ENCODE measurements at regions not wholly inside any gene's neighbourhood (a gene's known extent, or its start where the extent isn't known, plus 50 kb on each side); places are given as distances from the start of the nearest gene placed in this dataset.
A peak's percentile ranks its signal among the peaks of the same experiment; 100 is the strongest.

GRCh38 chr17:34198519-34198918, 56.6 kb upstream of the CCL2 start:
- Histone ChIP-seq H3F3A (ENCODE audit: insufficient read depth, low read length) (no peaks in the 10 kb centered on the region), H3K4me1 (ENCODE audit: insufficient read depth, low read length, severe bottlenecking) (no peaks in the 10 kb centered on the region), H3K27me3 (ENCODE audit: insufficient read depth, low read length) (no peaks in the 10 kb centered on the region), H3K79me2 (ENCODE audit: insufficient read depth, low read length) (no peaks in the 10 kb centered on the region), H3K4me3 (ENCODE audit: low read depth, low read length, poor library complexity, severe bottlenecking) (no peak overlapping the region), H3K9me2 (ENCODE audit: low read depth, low read length) (no peaks in the 10 kb centered on the region), H3K4me2 (ENCODE audit: low read length) (no peak overlapping the region), H3K9ac (ENCODE audit: low read length) (no peak overlapping the region), H3K9me3 (ENCODE audit: low read length) (no peaks in the 10 kb centered on the region), H4K20me1 (ENCODE audit: insufficient read depth, low read length) (no peaks in the 10 kb centered on the region), H3K36me3 (ENCODE audit: insufficient read depth, low read length) (no peaks in the 10 kb centered on the region), H3K27ac (ENCODE audit: low read depth, low read length, poor library complexity, severe bottlenecking) (no peak overlapping the region), H2AFZ (ENCODE audit: low read length) (no peak overlapping the region)
- no peak for TF ChIP-seq CTCF (IDR thresholded peaks at IDR 0.05; ENCODE audit: low read length)
- no peak for TF ChIP-seq EZH2 (IDR thresholded peaks at IDR 0.05; ENCODE audit: borderline replicate concordance, low read length)

GRCh38 chr17:34199454-34199853, 55.6 kb upstream of the CCL2 start:
- Histone ChIP-seq H3K4me2 (ENCODE audit: low read length) (no peak overlapping the region), H3K9ac (ENCODE audit: low read length) (no peak overlapping the region)

GRCh38 chr17:34199932-34200534, 55.1 kb upstream of the CCL2 start:
- H3F3A ChIP-seq (ENCODE audit: insufficient read depth, low read length): no peaks in the 10 kb centered on the region
- H3K9ac ChIP-seq (ENCODE audit: low read length): no peak overlapping the region
- peak; percentile 98 for TF ChIP-seq CTCF (IDR thresholded peaks at IDR 0.05; ENCODE audit: low read length)
- TF ChIP-seq EZH2 (IDR thresholded peaks at IDR 0.05; ENCODE audit: borderline replicate concordance, low read length): no peak
- no peaks in the 10 kb centered on the region for H3K36me3 ChIP-seq (ENCODE audit: insufficient read depth, low read length)
- H3K4me1 ChIP-seq (ENCODE audit: insufficient read depth, low read length, severe bottlenecking): no peaks in the 10 kb centered on the region
- H3K27ac ChIP-seq (ENCODE audit: low read depth, low read length, poor library complexity, severe bottlenecking): no peak overlapping the region
- H4K20me1 ChIP-seq (ENCODE audit: insufficient read depth, low read length): no peaks in the 10 kb centered on the region
- no peak overlapping the region for H2AFZ ChIP-seq (ENCODE audit: low read length)
- H3K4me2 ChIP-seq (ENCODE audit: low read length): no peak overlapping the region
- H3K9me2 ChIP-seq (ENCODE audit: low read depth, low read length): no peaks in the 10 kb centered on the region
- H3K4me3 ChIP-seq (ENCODE audit: low read depth, low read length, poor library complexity, severe bottlenecking): no peak overlapping the region
- no peaks in the 10 kb centered on the region for H3K9me3 ChIP-seq (ENCODE audit: low read length)
- no peaks in the 10 kb centered on the region for H3K27me3 ChIP-seq (ENCODE audit: insufficient read depth, low read length)
- no peaks in the 10 kb centered on the region for H3K79me2 ChIP-seq (ENCODE audit: insufficient read depth, low read length)

More at GRCh38 chr17:34199454-34199853, 55.6 kb upstream of the CCL2 start:
- Histone ChIP-seq H3K36me3 (ENCODE audit: insufficient read depth, low read length) (no peaks in the 10 kb centered on the region), H3K4me3 (ENCODE audit: low read depth, low read length, poor library complexity, severe bottlenecking) (no peak overlapping the region), H3K4me1 (ENCODE audit: insufficient read depth, low read length, severe bottlenecking) (no peaks in the 10 kb centered on the region), H2AFZ (ENCODE audit: low read length) (no peak overlapping the region), H3K9me3 (ENCODE audit: low read length) (no peaks in the 10 kb centered on the region), H3K9me2 (ENCODE audit: low read depth, low read length) (no peaks in the 10 kb centered on the region), H3K79me2 (ENCODE audit: insufficient read depth, low read length) (no peaks in the 10 kb centered on the region), H3F3A (ENCODE audit: insufficient read depth, low read length) (no peaks in the 10 kb centered on the region), H3K27me3 (ENCODE audit: insufficient read depth, low read length) (no peaks in the 10 kb centered on the region), H3K27ac (ENCODE audit: low read depth, low read length, poor library complexity, severe bottlenecking) (no peak overlapping the region), H4K20me1 (ENCODE audit: insufficient read depth, low read length) (no peaks in the 10 kb centered on the region)
- TF ChIP-seq CTCF (IDR thresholded peaks at IDR 0.05; ENCODE audit: low read length): no peak
- TF ChIP-seq EZH2 (IDR thresholded peaks at IDR 0.05; ENCODE audit: borderline replicate concordance, low read length): no peak
